B cell (primary cell): ENCODE measurements at regions not wholly inside any gene's neighbourhood (a gene's known extent, or its start where the extent isn't known, plus 50 kb on each side); places are given as distances from the start of the nearest gene placed in this dataset.

Source experiments
- EZH2 ChIP-seq: IDR thresholded peaks from 2 replicates; pipeline ENCODE4 v1.6.1; 2012; ENCODE audit warnings: borderline replicate concordance, low read depth, mild to moderate bottlenecking, moderate library complexity, low read length; ENCODE audit not compliant: insufficient read depth, poor library complexity, severe bottlenecking
- TF ChIP-seq, protein P1 (sequence below): fragments of 200-600 bp; IDR thresholded peaks from one replicate; pipeline ENCODE4 v1.8.0; 2022; ENCODE audit warnings: antibody characterized with exemption, mild to moderate bottlenecking

DNA sequence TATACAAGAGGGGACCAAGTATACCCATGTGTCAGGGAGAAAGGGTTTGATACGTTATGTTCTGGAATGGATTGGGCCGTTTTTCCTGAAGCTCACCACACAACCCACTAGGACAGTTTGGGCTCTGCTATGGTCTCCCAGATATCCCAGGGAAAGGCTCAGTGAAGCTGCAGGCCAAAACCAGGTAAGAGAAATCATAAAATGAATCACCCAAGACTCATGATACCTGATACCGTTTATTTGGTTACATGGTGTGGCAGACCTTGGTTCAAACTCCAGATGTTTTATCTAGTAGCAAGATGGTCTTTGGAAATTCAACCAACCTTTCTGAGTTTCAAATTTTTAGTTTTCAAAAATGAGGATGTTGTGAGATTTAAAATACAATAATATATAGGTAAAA is 177.6 kb downstream of the C12orf75 start:
- TF ChIP-seq, protein P1, sequence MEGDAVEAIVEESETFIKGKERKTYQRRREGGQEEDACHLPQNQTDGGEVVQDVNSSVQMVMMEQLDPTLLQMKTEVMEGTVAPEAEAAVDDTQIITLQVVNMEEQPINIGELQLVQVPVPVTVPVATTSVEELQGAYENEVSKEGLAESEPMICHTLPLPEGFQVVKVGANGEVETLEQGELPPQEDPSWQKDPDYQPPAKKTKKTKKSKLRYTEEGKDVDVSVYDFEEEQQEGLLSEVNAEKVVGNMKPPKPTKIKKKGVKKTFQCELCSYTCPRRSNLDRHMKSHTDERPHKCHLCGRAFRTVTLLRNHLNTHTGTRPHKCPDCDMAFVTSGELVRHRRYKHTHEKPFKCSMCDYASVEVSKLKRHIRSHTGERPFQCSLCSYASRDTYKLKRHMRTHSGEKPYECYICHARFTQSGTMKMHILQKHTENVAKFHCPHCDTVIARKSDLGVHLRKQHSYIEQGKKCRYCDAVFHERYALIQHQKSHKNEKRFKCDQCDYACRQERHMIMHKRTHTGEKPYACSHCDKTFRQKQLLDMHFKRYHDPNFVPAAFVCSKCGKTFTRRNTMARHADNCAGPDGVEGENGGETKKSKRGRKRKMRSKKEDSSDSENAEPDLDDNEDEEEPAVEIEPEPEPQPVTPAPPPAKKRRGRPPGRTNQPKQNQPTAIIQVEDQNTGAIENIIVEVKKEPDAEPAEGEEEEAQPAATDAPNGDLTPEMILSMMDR: no peak
- no peak for TF ChIP-seq EZH2
